Jurkat, Clone E6-1 (cell line): ENCODE measurements at regions not wholly inside any gene's neighbourhood (a gene's known extent, or its start where the extent isn't known, plus 50 kb on each side); places are given as distances from the start of the nearest gene placed in this dataset.

ENCODE experiments used
- DNase-seq: peaks from one replicate; pipeline ENCODE4 v3.0.0-alpha.2; 2011; ENCODE audit warnings: low read depth, low spot score
- H3K4me3 ChIP-seq: 2 replicates; pipeline ENCODE4 v1.5.1; 2011; ENCODE audit warnings: mild to moderate bottlenecking, low read length, control low read depth, moderate library complexity

DNA sequence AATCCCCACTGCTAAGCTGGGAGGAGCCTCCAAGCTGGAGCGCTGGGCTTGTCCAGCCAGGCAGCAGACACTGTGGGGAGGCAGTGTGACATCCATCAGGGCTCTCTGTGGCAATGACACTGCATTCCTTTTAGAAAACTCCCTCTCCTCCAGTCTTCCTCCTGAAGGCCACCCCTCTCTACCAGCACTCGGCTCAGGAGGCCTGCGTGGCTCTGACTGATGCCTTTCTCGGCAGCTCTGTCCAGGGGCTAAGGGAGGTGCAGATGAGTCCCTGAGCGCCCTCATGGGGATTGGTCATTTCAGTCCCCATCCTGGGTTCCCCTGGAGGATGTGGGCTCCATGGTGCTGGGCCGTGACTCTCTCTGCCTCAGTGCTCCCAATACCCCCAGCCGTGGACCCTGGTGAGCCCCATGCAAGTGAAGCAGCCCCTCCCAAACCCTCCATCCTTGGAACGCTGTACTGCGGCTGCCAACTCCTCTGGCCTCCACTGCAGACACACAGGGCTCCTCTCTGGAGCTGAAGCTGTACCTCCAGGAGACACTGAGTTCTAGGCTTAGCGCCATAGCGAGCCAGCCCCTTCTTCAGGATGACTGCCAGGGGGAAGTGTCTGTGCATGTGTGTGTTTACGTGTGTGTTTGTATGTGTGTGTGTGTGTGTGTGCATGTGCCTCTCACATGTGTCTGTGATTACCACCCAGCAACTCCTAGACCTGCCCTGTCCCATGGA lies 209.6 kb downstream of the ERMARD start:
- DNase-seq = no peak

DNA sequence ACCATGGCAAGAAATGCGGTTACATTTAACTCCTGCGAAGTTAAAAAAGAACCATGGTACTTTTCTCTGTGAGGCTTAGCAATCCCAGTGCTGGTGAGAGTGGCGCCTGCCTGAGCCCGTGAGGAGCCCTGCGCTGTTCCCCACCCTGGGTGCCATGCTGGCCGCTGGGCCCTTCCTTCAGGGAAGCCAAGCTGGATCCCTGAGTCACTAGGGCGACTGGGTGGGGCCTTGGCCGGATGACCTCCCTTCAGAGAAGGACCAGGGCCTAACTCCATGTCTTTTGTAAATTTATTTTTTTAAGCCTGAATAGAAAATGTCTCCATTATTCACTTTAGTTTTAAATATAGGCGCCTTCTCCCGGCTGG lies 209.1 kb downstream of the ERMARD start:
- no peak for DNase-seq
- H3K4me3 ChIP-seq = no peak overlapping the region

More for the DNA sequence above, 209.6 kb downstream of the ERMARD start:
- no peak overlapping the region for H3K4me3 ChIP-seq

DNA sequence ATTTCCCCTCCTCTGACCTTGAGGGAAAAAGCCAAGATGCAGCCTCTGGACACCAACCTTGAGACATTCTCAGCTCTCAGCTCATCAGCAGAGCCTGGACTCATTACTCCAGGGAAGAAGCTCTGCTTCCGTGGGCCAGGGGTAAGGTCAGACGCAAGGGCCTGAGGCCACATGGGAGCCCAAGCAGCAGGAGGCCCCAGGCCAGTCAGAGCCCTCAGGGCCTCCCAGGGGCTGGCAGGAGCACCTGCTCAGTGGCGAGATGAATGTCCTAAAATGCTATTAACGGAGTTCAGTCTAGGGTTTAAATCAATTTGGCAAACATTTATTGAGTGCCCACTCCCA lies 208.6 kb downstream of the ERMARD start:
- H3K4me3 ChIP-seq = no peak overlapping the region
- no peak for DNase-seq

DNA sequence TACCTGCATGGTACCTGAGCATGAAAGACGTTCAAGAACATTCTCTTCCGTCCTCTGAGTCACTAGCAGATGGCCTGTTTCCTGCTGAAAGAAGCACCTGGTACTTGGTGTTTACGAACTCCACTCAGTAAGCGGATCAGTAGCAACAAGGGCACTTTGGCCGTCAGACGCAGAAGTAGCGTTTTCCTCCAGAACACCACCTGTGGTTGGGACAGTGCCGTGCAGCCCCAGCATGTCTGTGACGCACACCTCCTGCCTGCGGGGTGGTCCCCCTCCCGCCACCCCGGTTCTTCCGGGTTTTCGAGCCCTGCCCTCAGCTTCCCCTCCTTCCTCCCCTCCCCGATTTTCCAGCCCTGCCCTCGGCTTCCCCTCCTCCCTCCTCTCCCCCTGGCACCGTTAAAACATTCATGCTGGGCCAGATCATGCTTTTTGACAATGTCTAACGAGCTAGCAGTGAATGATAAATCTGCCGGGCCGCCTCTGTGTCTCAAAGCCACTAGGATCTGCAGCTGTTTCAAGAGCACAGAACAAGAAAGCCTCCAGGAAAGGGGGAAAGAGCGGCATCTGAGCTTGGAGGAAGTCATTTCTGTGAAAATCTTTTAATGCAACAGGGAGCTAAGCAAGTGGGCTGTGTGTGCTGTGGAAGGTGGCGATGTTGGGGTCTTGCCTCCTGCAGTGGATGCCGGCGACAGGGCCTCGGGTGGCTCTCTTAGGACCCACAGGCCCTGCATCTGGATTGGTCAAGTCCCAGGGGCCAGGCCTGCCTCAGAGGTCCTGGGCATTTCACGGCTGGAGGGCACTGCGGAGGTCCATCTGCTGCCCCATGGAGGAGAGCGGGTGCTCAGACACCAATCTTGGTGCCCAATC lies 207.9 kb downstream of the ERMARD start:
- peak; percentile 23 for DNase-seq
- H3K4me3 ChIP-seq = no peak overlapping the region; the same call in 1 of the 2 replicates

DNA sequence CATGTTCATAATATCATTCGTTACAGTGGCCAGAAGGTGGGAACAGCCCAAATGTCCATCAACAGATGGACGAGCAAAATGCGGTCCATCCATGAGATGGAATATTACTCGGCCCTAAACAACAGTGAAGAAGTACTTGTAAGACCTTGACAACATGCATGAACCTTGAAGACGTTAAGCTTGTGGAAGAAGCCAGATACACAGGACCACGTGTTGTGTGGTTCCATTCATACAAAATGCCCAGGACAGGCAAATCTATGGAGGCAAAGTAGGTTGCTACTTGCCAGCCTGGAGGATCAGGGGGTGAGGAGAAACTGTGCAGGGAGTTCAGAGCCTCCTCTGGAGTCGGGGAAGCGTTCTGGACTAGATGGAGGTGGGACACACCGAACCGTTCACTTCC lies 207.1 kb downstream of the ERMARD start:
- no peak overlapping the region for H3K4me3 ChIP-seq
- DNase-seq = no peak

DNA sequence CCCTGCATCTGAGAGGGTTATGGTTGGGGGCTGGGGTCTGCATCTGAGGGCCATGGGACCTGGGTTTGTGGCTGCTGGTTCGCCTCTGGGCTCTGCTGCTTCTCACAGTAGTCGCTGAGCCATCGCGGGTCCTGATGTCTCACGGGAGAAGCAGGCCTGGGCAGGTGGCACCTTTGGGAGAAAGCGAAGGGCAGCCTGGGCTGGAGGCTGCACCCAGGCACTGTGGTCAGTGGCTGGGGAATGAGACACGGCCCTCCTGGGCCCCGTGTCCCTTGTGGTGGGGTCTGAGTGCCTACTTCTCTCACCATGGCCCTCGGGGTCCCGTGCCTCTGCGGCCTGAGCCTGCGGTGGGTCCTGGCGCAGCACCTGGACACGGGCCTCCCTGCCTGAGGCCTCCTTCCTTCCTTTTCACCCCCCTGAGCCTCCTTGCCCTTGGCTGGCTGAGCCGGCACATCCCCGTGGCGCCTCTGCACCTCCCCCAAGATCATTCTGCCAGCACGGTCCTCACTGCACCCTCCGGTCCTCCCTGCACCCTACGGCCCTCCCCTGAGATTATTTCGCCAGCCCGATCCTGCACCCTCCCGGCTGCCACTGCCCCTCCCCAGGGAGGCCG lies 206.0 kb downstream of the ERMARD start:
- DNase-seq = no peak
- no peak overlapping the region for H3K4me3 ChIP-seq

DNA sequence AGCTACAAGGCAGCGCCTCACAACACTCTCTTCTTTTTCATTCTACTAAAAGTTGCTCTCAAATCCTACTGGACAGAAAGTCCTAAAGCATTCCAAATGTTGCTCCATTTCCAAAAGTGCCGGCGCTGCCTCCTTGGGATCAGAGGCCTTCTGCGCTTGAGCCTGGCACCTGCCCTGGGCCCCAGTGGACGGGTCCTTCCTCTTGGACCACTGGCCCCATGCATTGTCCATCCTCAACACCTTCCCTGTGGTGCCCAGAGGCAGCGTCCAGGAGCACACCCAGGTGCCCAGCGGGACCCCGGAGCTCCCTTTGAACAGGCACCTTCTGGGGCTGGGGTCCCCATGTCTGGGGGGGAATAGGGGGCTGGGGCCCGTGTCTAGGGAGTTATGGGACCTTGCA lies 205.2 kb downstream of the ERMARD start:
- H3K4me3 ChIP-seq = no peak overlapping the region
- DNase-seq = no peak

DNA sequence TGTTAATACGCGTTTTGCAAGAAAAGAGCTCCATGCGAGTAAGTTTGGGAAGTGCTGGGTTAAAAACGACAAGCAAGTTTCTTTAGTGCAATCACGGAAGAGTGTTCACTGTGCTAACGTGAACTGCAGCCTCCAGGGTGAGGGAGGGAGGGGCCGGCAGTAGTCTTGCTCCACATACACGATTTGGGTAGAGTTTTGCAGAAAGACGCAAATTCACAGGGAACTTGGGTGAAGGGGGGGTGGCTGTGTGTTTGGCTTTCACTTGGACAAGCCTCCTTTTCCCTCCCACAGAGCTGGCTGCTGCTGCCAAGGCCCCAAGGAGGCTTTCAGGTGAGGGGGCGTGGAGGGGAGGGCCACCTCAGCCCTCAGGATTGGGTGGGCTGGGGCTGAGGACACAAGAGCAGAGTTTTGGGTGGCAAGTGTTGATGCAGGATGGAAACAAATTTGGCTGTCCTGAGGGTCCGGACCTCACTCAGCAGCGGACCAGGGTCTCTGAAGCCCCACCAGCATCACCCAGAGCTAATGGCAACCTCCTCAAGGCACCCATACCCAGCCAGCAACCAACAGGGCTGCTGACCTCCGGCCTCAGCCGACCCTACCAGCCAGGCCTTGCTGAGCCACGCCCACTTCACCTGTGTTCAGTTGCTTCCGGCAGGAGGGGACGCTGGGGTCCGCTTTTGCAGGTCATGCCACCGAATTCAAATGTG lies 204.5 kb downstream of the ERMARD start:
- no peak overlapping the region for H3K4me3 ChIP-seq
- no peak for DNase-seq

DNA sequence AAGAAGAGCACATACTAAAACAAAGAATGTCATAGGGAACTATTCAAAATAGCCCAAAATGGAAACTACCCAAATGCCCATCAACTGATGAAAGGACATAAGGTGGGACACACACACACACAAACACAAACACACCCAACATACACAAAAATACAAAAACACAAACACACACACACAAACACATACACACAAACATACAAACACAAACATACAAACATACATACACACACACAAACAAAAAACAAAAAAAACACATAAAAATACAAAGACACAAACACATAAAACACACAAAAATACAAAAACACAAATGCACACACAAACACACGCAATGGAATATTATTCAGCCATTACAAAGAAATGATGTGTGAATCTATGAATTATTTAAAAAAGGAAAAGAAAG lies 203.6 kb downstream of the ERMARD start:
- H3K4me3 ChIP-seq = no peak overlapping the region
- no peak for DNase-seq

DNA sequence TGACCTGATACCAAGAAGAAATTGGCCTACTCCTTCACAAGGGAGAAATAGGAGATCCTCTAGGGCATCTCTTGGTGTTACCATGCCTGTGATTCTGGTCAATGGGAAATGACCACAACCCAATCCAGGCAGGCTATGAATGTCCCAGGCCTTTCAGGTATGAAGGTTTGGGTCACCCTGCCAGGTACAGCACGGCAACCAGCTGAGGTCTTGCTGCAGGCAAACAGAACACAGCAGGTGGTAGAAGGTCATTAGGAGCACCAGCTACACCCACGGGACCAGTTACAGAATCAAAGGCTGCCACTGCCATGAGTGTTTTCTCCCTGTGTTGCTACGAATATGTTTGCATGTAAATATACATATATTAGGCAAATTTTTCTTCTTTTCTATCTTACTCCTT lies 202.3 kb downstream of the ERMARD start:
- H3K4me3 ChIP-seq = no peak overlapping the region
- no peak for DNase-seq

DNA sequence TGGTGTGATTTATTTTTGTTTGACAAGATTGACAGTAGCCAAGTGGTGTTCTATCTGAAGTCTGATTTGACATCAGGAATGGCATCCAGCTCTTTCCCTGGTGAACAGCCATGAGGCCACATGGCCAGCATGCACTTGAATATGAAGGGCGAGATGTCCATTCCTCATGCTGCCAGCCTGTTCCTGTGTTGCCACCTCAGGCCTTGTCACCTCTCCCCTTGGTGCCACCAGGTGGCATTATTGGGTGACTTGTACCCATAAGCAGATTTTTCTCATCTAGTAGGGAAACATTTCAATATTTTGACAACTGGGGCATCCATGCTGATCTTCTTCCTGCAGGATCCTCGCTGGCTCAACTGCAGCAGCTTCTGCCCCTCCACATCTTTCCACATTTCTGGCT lies 199.1 kb downstream of the ERMARD start:
- no peak overlapping the region for H3K4me3 ChIP-seq
- peak; percentile 30 for DNase-seq

DNA sequence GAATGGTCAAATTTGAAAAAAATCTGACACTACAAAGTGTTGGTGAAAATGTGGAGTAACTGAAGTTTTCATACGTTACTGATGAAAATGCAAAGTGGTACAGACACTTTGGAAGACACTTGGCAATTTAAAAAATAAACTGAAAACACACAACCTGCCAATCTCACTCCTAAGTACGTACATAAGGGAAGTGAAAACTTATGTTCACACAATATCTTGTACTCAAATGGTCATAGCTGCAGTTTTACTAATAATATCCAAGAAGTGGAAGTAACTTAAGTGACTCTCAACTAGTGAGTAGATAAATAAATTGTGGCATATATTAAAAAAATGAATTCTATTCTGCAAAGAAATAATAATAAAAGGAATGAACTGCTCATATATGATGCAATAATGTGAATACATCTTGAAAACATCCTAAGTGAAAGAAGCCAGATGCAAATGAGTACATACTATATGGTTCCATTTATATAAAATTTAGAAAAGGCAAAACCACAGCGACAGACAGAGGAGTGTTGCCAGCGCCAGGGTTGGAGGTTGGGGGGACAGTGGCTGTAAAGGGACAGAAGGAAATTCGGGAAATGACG lies 198.2 kb downstream of the ERMARD start:
- no peak for DNase-seq
- no peak overlapping the region for H3K4me3 ChIP-seq

DNA sequence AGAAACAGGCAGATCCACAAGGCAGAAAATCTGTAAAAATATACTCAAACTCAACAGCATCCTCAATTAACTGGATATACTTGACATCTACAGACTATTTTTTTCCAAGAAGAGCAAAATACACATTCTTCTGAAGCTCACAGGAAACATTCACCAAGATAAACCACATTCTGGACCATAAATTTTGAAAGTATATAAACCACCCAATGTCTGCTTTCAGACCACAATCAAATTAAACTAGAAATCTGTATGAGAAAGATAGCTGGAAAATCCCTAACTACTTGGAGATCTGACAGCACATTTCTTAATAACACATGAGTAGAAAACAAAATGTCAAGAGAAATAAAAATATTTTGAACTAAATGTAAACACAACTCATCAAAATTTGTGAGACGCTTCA lies 195.5 kb downstream of the ERMARD start:
- DNase-seq = no peak
- no peak overlapping the region for H3K4me3 ChIP-seq

DNA sequence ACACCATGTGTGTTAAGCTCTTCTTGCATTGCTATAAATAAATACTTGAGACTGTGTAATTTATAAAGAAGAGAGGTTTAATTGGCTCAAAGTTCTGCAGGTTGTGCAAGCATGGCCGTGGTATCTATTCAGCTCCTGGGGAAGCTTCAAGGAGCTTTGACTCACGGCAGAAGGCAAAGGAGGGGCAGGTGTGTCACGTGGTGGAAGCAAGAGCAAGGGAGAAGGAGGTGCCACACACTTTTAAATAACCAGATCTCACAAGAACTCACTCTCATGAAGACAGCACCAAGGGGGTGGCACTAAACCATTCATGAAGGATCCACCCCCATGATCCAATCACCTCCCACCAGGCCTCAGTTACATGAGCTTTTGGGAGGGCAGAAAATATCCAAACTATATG lies 193.7 kb downstream of the ERMARD start:
- H3K4me3 ChIP-seq = no peak overlapping the region
- no peak for DNase-seq

DNA sequence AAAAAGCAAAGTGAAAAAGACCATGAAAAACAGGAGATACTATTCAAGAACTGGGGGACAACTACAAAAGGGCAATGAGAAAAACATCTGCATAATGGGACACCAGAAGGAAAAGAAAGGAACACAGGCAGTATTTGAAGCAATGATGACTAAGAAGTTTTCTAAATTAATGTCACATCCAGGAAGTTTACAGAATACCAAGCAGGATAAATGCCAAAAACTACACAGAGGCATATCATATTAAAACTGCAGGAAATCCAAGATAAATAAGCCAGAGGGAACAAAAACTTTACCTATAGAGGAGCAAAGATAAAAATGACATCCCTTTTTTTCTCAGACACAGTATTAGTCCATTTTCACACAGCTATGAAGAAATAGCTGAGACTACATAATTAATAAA lies 193.0 kb downstream of the ERMARD start:
- H3K4me3 ChIP-seq = no peak overlapping the region
- no peak for DNase-seq

DNA sequence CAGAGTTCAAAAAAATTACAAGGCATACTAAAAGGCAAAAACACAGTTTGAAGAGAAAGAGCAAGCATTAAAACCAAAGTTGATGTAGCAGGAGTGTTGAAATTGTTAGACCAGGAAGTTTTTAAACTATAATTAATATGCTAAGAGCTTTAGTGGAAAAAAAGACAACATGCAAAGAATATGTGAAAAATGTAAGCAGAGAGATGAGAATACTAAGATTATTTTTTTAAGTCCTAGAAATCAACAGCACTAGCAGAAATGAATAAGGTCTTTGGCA lies 192.6 kb downstream of the ERMARD start:
- DNase-seq = no peak
- H3K4me3 ChIP-seq = no peak overlapping the region

DNA sequence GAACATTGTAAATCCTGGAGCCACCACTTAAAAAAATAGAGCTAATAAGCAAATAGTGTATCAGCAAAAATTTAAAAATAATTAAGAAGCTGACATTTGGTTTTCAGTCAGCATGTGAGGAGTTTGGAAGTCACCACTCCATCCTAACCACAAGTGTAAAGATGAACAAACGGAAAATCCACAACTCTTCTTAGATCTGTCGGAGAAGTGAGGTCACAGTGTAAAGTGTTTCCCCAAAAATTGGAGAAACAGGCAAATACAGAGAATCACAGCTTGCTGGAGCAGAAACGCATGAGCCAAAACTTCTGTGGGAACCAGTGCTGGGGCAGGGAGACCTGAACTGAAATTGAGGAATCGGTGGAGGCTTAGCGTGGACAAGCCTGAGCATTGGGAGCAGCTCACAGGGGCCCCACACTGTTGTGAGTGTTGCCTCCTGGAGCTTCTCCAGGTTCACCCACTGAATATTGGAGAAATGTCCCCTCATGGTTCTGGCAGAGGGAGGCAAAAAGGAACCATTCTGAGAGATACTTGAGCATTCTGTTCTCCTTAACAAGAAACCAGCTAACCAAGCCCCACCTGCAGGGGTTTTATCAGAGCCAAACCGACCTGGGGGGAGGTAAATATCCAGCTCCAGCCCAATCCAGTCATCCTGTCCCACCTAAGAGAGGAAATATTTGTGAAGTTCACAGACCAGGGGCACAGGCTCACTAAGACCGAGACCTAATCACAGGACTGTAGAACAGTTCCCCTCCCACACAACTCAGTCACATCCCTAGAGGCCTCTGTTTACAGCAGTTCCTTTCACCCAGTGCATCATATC lies 192.0 kb downstream of the ERMARD start:
- DNase-seq = no peak
- H3K4me3 ChIP-seq = no peak overlapping the region

DNA sequence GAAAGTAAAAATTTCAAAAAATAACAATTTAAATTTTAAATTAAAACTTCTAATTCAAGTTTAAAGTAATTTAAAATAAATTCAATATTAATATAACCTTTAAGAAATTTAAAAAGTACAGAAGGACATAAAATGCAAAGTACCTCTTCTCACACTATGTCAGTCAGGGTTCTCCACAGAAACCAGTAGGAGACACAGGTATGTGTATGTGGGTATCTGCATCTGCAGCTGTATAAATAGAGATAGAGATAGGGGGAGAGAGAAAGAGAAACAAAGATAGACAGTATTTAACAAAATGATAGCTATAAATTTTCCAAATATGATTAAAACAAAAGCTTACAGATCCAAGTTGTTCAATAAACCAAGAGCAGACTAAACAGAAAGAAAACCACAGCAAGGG lies 190.8 kb downstream of the ERMARD start:
- no peak overlapping the region for H3K4me3 ChIP-seq
- DNase-seq = no peak
